T47D (cell line): ENCODE measurements at regions not wholly inside any gene's neighbourhood (a gene's known extent, or its start where the extent isn't known, plus 50 kb on each side); places are given as distances from the start of the nearest gene placed in this dataset.
"Not testable (repeated sequence)": the region's sequence is repeated elsewhere in the genome, so short reads cannot be mapped to it uniquely, and the experiment has no call there.

ENCODE experiments used
- DNase-seq, 2 experiments: peaks; one replicate each; pipeline versions ENCODE4 v3.0.0 to v3.0.0-alpha.2; 2011 to 2012; ENCODE audit warnings: low read depth in 1 of 2, low spot score in 1 of 2
- JUND ChIP-seq: IDR thresholded peaks from 2 replicates; pipeline ENCODE4 v1.6.1; 2012; ENCODE audit warnings: low read depth
- in situ Hi-C: cut with HindIII; loops from 2 replicates; pipeline ENCODE4 v1.10.0; 2016; ENCODE audit warnings: low sequenced_read_pairs, low pct_unique_long_range_greater_than_20kb

DNA sequence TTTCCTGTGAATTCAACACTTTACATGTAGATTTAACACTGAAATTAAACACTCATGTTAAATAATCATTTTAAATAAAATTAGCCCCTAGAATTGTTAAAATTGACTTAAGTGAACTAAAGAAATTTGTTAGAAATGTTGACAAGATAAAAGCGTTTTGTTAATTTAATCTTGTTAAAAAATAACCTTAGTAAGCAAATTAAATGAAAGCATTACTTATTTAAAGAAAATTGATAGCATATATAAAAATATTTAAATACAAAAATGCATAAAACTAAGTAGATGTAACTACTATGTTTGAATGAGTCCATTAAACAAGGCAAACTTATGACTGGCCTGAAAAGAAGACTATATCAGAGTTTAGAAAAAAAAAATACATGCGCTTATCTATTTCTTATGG, 99.0 kb upstream of the TRPC4 start:
- no peak for DNase-seq
- no peak for TF ChIP-seq JUND
- in situ Hi-C loops: no loop called here

DNA sequence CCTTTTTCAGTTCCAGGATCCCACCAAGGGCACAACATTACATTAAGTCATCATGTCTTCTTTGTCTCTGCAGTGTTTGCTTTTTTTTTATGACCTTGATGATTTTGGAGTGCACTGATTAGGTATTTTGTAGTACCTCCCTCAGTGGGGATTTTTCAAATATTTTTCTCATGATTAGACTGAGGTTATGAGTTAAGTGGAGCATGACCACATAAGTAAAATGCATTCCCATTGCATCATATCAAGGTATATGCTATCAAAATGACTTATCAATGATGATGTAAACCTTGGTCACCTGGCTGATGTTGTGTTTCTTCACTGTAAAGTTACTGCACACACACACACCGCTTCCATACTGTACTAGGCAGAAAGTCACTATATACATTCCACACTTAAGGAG, 96.7 kb upstream of the TRPC4 start:
- in situ Hi-C loops: no loop called here
- no peak for DNase-seq
- no peak for TF ChIP-seq JUND

DNA sequence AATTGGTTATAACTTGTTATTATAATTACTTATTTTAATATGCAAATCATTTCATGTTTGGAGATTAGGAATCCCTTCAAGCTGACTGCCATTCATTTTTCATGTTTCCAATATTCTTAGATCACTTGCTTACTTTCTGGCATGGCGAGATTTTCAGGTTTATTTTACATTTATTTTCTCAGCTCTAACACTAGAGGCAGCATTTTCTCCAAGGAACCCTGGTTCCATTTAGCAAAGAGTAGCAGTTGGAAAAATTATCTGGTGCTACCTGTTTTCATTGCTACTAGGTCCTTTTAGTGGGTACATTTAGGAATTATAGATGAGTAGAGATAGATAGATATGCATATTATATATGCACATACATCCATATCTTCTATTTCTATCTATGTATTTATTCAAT, 90.9 kb upstream of the TRPC4 start:
- peak in 1 of 2 experiments; percentile 47 for DNase-seq
- TF ChIP-seq JUND: no peak
- in situ Hi-C loops: no loop called here

DNA sequence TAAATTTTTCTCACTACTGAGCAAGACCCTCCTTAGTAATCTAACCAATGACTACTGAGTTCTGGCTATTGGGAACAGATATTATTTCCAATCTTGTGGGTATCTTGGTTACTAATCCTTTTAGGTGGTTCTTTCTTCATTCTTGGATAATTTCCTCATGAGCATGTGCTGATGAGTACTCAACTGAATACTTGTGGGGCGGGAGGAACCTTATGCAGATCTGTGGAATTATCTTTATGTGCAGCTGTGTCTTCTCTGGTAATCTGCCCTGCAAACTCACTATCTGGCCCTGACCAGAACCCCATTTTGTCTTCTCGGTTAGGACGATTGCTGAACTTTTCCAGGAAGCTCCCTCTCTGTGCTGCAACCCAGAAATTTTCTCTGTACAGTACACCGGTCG, 89.7 kb upstream of the TRPC4 start:
- in situ Hi-C loops: no loop called here
- no peak for TF ChIP-seq JUND
- no peak for DNase-seq

DNA sequence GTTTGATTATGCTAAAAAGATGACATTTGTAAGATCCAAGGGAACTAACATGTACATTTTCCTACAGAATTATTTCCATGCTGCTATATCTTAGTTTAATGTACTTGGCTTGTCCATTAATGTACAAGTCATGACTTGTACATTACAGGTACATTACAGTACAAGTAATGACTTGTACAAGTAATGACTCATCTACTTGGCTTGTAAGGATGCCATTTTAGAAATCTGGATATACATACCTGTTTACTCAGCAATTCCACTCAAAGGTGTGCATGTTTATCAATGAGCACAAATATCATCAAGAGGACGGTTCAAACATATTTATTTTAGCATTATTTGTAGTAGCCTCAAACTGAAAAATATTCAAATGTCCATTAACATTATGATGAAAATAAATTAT, 87.0 kb upstream of the TRPC4 start:
- TF ChIP-seq JUND: no peak
- peak in 1 of 2 experiments; percentile 31 for DNase-seq
- in situ Hi-C loops: no loop called here

DNA sequence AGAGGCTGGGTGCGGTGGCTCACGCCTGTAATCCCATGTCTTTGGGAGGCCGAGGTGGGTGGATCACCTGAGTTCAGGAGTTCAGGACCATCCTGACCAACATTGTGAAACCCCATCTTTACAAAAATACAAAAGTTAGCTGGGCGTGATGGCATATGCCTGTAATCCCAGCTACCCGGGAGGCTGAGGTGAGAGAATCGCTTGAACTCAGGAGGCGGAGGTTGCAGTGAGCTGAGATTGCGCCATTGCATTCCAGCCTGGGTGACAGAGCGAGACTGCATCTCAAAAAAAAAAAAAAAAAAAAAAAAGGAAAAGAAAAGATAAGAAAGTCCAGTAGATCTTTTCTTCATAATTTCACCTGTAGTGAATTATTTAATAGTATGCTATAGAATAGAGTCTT, 85.0 kb upstream of the TRPC4 start:
- DNase-seq, in situ Hi-C loops: not testable (repeated sequence)

DNA sequence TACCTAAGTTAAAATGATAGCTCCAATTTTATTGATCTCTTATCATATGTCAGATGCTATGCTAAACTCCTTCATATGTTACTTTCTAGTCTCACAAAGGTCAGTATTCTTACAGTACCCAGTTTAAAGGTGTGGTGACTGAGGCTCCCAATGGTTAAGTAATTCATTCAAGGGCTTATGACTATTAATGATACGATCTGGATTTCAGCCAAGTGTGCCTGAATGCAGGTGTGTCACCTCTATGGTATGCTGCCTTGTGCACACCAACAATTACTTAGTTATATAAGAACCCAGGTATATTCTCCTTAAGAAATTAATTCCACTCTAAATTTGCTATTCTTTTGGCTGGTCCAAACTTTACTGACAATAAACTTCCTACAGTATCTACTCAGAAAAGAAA, 84.6 kb upstream of the TRPC4 start:
- no peak for DNase-seq
- TF ChIP-seq JUND: no peak
- in situ Hi-C loops: no loop called here

DNA sequence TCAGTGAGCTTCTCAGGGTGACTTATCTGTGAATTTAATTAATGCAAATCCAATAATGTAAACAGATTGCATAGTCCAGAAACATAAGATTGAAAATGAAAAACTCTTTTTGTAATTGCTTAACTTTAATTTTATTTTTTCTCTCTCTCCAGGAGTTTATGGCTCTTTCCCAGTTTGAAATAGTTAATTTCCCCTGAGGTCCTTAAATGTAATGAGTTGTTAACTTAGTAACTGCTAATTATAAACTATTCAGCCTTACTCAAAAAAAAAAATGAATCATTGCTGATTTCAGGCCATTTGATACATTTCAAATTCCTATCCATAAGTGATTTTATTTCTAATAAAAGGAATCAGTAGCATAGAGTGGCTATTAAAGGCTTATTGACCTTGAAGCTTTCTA, 84.1 kb upstream of the TRPC4 start:
- DNase-seq: no peak
- in situ Hi-C loops: no loop called here
- TF ChIP-seq JUND: no peak

DNA sequence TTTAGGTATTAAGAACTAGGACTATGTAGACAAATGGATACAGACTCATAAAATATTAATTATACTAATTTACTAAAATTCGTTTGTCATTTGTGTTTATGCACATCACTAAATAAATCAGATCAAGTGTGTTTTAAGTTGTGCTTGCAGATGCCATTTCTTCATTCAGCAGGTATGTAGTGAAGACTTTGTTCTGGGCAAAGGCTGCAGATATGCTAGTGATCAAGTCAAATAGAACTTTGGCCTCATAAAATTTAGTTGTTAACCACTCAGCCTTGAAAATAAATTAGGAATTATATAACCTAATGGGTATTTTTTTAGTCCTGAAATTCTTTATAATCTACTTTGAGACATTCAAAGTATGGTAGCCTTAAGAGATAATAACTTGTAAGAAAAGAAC, 80.4 kb upstream of the TRPC4 start:
- in situ Hi-C loops: no loop called here
- DNase-seq: no peak
- no peak for TF ChIP-seq JUND

DNA sequence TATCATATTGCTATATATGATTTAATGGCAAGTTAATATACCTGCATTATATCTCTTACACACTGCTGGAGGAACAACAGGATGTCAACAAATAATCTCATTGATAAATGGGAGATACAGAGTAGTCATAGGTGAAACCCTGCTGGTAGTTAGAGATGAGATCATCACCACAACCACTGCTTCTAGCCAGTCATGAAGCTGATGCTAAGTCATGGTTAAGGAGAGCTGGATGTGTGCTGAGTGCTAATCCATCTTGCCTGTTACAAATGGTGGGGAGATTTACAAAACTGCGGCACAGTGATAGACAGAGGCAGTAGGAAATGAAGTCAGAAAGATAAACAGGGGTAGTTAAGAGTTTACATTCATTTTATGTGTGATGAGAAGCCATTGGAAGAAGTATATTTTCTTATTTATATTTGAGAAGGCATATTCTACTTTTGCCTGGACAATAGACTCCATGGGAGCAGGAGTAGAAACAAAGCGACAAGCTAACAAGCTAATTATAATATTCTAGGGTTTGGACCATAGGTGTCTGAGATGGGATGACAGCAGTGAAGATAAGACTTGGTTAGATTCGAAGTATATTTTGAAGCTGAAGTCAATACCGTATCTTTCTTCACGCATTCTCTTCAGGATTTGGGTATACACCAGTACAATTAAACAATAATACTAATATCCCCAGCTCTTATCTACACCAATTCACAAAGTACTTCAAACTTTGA, 78.0 kb upstream of the TRPC4 start:
- in situ Hi-C loops: no loop called here
- DNase-seq: no peak

DNA sequence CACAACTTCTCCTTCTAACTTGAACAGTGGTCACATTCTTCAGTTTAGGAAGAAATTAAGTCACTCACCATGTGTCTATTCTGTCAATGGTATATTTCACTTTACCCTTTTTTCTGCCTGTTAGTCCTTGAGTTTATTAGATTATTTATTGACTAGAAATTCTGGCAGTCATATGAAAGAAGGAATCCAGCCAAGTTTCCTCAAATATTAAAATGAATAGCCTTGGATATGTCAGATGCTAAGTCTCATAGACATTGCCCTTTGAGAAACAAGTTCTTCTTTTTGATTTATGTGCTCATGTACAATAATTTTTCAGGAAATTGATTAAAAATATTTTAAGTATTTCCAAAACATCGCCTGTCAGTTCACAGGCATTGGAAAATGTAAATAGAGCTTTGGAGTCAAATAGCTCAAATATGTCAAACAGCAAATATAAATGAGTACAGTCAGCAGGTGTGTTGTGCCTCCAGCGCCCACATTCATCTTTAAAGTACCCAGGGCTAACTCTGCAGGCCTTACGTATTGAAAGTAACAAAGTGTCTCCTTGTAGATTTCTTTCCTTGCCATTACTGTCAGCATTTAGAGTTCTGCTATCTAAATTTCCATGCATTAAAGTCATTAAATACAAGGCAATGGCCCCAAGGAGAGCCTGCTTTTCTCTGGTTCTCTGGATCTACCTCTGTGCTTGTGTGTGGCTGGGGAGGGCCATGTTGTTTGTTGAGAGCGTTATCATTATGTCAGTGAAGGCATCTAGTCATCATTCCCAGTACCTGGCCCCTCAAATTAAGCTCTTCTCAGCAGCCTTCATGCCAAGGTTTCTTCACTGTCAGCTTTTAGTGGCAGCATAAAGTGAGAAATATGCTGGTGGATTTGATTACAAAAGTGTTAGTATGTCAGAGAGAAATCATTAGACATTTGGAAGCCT, 76.3 kb upstream of the TRPC4 start:
- no peak for DNase-seq
- in situ Hi-C loops: no loop called here
- no peak for TF ChIP-seq JUND

More for the DNA sequence above, 78.0 kb upstream of the TRPC4 start:
- no peak for TF ChIP-seq JUND

DNA sequence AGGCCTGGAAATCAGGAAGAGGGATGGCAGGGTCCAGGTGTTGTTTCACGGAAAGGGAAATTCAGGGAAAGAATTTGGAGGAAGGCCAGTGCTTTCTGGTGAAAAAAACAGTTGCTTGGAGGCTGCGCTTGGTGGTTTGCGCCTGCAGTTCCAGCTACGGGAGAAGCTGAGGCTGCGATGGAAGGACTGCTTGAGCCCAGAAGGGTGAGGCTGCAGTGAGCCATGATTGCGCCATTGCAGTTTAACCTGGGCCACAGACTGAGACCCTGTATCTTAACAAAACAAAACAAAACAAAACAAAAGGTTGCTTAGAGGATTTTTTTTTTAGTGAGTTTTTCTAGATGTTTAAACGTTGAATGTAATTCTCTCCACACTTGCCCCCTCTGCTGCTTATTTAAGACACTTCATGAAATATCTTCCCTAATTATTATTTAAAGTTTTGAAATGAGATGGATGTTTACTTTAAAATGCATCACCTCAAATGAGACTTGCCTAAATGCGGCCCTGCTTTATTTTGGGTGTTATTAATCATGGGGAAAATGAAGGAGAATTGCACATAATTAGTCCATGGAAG, 75.4 kb upstream of the TRPC4 start:
- TF ChIP-seq JUND: no peak
- in situ Hi-C loops: no loop called here
- DNase-seq: no peak

DNA sequence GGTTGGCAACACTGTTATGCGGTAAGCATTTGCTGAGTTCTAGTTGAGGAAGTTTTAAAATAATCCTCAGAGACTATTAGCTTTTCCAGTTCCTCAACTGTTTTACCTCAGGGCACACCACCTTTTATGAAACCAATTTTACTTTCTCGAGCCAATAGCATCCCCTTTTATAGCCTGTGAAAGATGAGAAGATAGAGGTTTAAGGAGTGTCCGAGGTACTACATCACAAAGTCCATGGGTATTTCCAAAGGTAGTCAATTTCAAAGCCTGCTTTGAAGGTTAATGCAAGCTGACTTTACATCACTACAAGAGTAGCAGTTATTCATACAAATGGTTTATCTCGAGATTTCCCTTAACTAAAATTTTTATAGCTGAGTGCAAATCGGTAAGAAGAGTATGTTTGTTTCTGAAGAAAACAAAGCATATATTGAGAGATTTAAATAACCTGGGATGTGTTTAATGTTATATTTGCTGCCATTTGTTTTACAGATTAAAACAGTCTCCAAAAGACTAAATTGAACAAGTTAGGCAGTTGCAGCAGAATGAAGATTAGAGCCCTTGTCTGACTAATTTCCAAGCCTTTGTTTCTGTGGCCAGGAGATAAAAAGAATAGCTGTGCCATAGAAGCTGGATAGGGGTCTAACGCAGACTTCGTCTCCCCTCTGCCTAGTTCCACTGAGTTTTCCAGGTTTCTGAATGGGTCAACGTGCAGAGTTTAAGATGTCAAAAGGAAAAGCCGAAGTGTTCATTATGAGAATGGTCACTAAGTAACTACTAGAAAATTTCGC, 74.7 kb upstream of the TRPC4 start:
- no peak for TF ChIP-seq JUND
- in situ Hi-C loops: no loop called here
- peak in 1 of 2 experiments; percentile 24 for DNase-seq
